B cell (primary cell): ENCODE measurements at regions not wholly inside any gene's neighbourhood (a gene's known extent, or its start where the extent isn't known, plus 50 kb on each side); places are given as distances from the start of the nearest gene placed in this dataset.

Experiments
- ATAC-seq: fragments of 200-7000 bp; cut with Tn5 transposase; one replicate; pipeline ENCODE4 v1.10.0; 2021; ENCODE audit warnings: low read depth, mild to moderate bottlenecking, moderate number of reproducible peaks, moderate library complexity
- CTCF ChIA-PET: fragments of 350-600 bp; sonication (Branson Sonifier 250); formaldehyde crosslinking; loops from one replicate; lab custom pipeline; 2021; ENCODE audit warnings: antibody characterized with exemption, inconsistent platforms; lab: Charles Lee
- POLR2A ChIA-PET: fragments of 350-600 bp; sonication (Branson Sonifier 250); formaldehyde crosslinking; loops from one replicate; lab custom pipeline; 2021; ENCODE audit warnings: antibody characterized with exemption; lab: Charles Lee
- DNase-seq: peaks from one replicate; pipeline ENCODE4 v3.0.0; 2013
- H2AFZ ChIP-seq: 2 replicates; pipeline ENCODE4 v1.6.1; 2012; ENCODE audit warnings: mild to moderate bottlenecking, low read depth, low read length; ENCODE audit not compliant: insufficient read depth, poor library complexity, severe bottlenecking
- H3K27ac ChIP-seq, 2 donors: 1 replicate in 1 of 2; 2 replicates in 1 of 2; pipeline ENCODE4 v1.5.1; 2012 to 2013; ENCODE audit warnings: low read length in 2 of 2, mild to moderate bottlenecking in 2 of 2, moderate library complexity in 1 of 2
- H3K27me3 ChIP-seq, 4 experiments: fragments of 200-600 bp in 1 of 4; sonication (generic) in 1 of 4; replicated peaks in 1 of 4; 1 replicate in 2 of 4; 2 replicates in 2 of 4; pipeline versions ENCODE4 v1.6.1 to v1.7.0; 2013 to 2016; ENCODE audit warnings: low read length in 3 of 4, mild to moderate bottlenecking in 2 of 4, mixed read lengths in 1 of 4, moderate library complexity in 1 of 4; ENCODE audit not compliant: insufficient read depth in 4 of 4, control insufficient read depth in 3 of 4; ENCODE audit errors: control extremely low read depth in 1 of 4
- H3K36me3 ChIP-seq, 2 experiments: replicated peaks in 1 of 2; 1 replicate in 1 of 2; 2 replicates in 1 of 2; pipeline versions ENCODE4 v1.6.1 to v1.7.1; 2013; ENCODE audit warnings: low read length in 1 of 2; ENCODE audit not compliant: insufficient read depth in 2 of 2, control insufficient read depth in 1 of 2; ENCODE audit errors: control extremely low read depth in 1 of 2, extremely low read depth in 1 of 2
- H3K4me1 ChIP-seq, 2 donors: fragments of 200-600 bp in 1 of 2; sonication (generic) in 1 of 2; 1 replicate in 1 of 2; 2 replicates in 1 of 2; pipeline versions ENCODE4 v1.5.1 to v1.6.1; 2013 to 2017; ENCODE audit warnings: low read length in 2 of 2; ENCODE audit not compliant: control insufficient read depth in 2 of 2, insufficient read depth in 2 of 2
- H3K4me2 ChIP-seq: replicated peaks from 2 replicates; pipeline ENCODE3; 2012; ENCODE audit warnings: mild to moderate bottlenecking, low read depth, low read length; ENCODE audit not compliant: poor library complexity, severe bottlenecking
- H3K4me3 ChIP-seq, 5 experiments: fragments of 200-600 bp in 1 of 5; sonication (generic) in 1 of 5; 1 replicate in 3 of 5; 2 replicates in 2 of 5; pipeline versions ENCODE4 v1.5.1 to v1.7.0; 2011 to 2016; ENCODE audit warnings: low read length in 4 of 5, mild to moderate bottlenecking in 4 of 5, low read depth in 2 of 5, control low read depth in 1 of 5, moderate library complexity in 1 of 5; ENCODE audit not compliant: insufficient read depth in 1 of 5; ENCODE audit errors: control extremely low read depth in 1 of 5, extremely low read depth in 1 of 5
- H3K79me2 ChIP-seq: fragments of 200-600 bp; sonication (generic); one replicate; pipeline ENCODE4 v1.6.0; 2016; ENCODE audit warnings: low read length; ENCODE audit not compliant: control insufficient read depth, insufficient read depth
- H3K9ac ChIP-seq: fragments of 200-600 bp; sonication (generic); 2 replicates; pipeline ENCODE4 v1.6.1; 2017; ENCODE audit warnings: mild to moderate bottlenecking, low read length, moderate library complexity
- H3K9me3 ChIP-seq, 3 donors: one replicate each; pipeline versions ENCODE4 v1.6.1 to v1.7.1; 2013; ENCODE audit warnings: low read length in 2 of 3; ENCODE audit not compliant: control insufficient read depth in 2 of 3, insufficient read depth in 1 of 3; ENCODE audit errors: control extremely low read depth in 1 of 3
- H4K20me1 ChIP-seq: 2 replicates; pipeline ENCODE4 v1.6.0; 2012; ENCODE audit warnings: mild to moderate bottlenecking, low read length; ENCODE audit not compliant: insufficient read depth, control insufficient read depth, poor library complexity, severe bottlenecking
- H3K27ac Mint-ChIP-seq: one replicate; pipeline ENCODE4 v1.8.0; 2021; ENCODE audit warnings: mixed read lengths
- H3K27me3 Mint-ChIP-seq: one replicate; pipeline ENCODE4 v1.8.0; 2021; ENCODE audit warnings: mixed read lengths
- H3K4me1 Mint-ChIP-seq: one replicate; pipeline ENCODE4 v1.8.0; 2021; ENCODE audit warnings: mixed read lengths
- H3K4me3 Mint-ChIP-seq: one replicate; pipeline ENCODE4 v1.8.0; 2021; ENCODE audit warnings: mixed read lengths
- H3K9me3 Mint-ChIP-seq: one replicate; pipeline ENCODE4 v1.8.0; 2022; ENCODE audit warnings: mixed read lengths; ENCODE audit not compliant: insufficient read depth
- CTCF ChIP-seq: fragments of 200-600 bp; IDR thresholded peaks from one replicate; pipeline ENCODE4 v1.8.0; 2022; ENCODE audit warnings: antibody characterized with exemption, mild to moderate bottlenecking
- EZH2 ChIP-seq: IDR thresholded peaks from 2 replicates; pipeline ENCODE4 v1.6.1; 2012; ENCODE audit warnings: borderline replicate concordance, low read depth, mild to moderate bottlenecking, moderate library complexity, low read length; ENCODE audit not compliant: insufficient read depth, poor library complexity, severe bottlenecking
- WGBS: methylation state at CpG from one replicate; pipeline ENCODE4 v1.1.5; 2013; ENCODE audit warnings: missing lambda C conversion rate; ENCODE audit not compliant: insufficient coverage; 5-methylcytosine and 5-hydroxymethylcytosine counted together
- intact Hi-C: fragments of 100-400 bp; cut with micrococcal nuclease; formaldehyde crosslinking; loops from one replicate; pipeline ENCODE4 v1.10.0; 2022

DNA sequence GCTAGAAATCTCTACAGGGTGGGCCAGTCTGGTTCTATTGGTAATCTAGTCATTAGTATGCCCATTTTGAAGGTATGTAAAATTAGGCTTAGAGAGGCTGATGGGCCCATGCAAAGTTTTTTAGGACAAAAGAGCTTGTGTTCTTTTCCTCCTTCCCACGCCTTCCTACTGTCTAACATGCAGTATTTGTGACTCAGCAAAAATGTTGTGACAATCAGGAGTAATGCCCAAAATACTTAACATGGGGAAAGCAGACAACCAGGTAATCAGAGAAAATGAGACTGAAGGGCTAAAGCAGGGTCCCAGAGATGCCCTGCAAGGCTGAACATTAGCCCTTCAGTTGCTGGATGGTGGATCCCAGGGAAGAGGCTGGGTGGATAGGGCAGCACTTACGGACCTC, 437.9 kb downstream of the BCL11B start:
- ChIA-PET POLR2A (no interaction called here), CTCF (no interaction called here)
- Histone ChIP-seq H3K27me3 (no peaks in the 10 kb centered on the region), H3K27ac (no peak overlapping the region), H3K4me3 (no peak overlapping the region), H2AFZ (no peak overlapping the region), H4K20me1 (no peaks in the 10 kb centered on the region), H3K9ac (no peak overlapping the region), H3K4me1 (no peaks in the 10 kb centered on the region), H3K36me3 (no peaks in the 10 kb centered on the region), H3K4me2 (no peak overlapping the region), H3K9me3 (peaks cover 0 to 54% (median 0%) of the 10 kb centered on the region in 3 donors), H3K79me2 (no peaks in the 10 kb centered on the region)
- no peak overlapping the region for H3K4me3 Mint-ChIP-seq
- H3K27ac Mint-ChIP-seq, result no peak overlapping the region
- H3K4me1 Mint-ChIP-seq, result no peaks in the 10 kb centered on the region
- DNase-seq (no peak), ATAC-seq (no peak)
- intact Hi-C loops, result no loop called here
- 60% methylated on average over 1 of the region's 2 CpGs for WGBS
- no peaks in the 10 kb centered on the region for H3K9me3 Mint-ChIP-seq
- TF ChIP-seq EZH2 (no peak), CTCF (no peak)
- no peaks in the 10 kb centered on the region for H3K27me3 Mint-ChIP-seq

- no peak overlapping the region for H3K27ac ChIP-seq
- H3K79me2 ChIP-seq, result no peaks in the 10 kb centered on the region
- ChIA-PET POLR2A (no interaction called here), CTCF (no interaction called here)
- no peak overlapping the region for H2AFZ ChIP-seq
- H3K9ac ChIP-seq, result no peak overlapping the region
- no peaks in the 10 kb centered on the region for H3K4me1 ChIP-seq
- WGBS, result 92% methylated on average over 14 of the region's 14 CpGs
- H3K4me3 ChIP-seq, result no peak overlapping the region
- H3K4me3 Mint-ChIP-seq, result no peak overlapping the region
- H3K27me3 ChIP-seq, result no peaks in the 10 kb centered on the region
- H3K9me3 ChIP-seq, result peaks cover 0 to 51% (median 0%) of the 10 kb centered on the region in 3 donors
- H3K27me3 Mint-ChIP-seq, result no peaks in the 10 kb centered on the region
- intact Hi-C loops, result no loop called here
- TF ChIP-seq CTCF (no peak), EZH2 (no peak)
- no peaks in the 10 kb centered on the region for H3K9me3 Mint-ChIP-seq
- DNase-seq (no peak), ATAC-seq (no peak)
- no peaks in the 10 kb centered on the region for H4K20me1 ChIP-seq
- no peaks in the 10 kb centered on the region for H3K36me3 ChIP-seq
- no peak overlapping the region for H3K27ac Mint-ChIP-seq
- H3K4me2 ChIP-seq, result no peak overlapping the region
- no peaks in the 10 kb centered on the region for H3K4me1 Mint-ChIP-seq
These were observed 436.8 kb downstream of the BCL11B start for GRCh38 chr14:98835051-98835824.
